K562 (cell line): ENCODE measurements at regions not wholly inside any gene's neighbourhood (a gene's known extent, or its start where the extent isn't known, plus 50 kb on each side); places are given as distances from the start of the nearest gene placed in this dataset.

Experiments used
- EGR1 ChIP-seq: fragments of 450-650 bp; conservative IDR thresholded peaks from 2 replicates; pipeline ENCODE4 v1.6.1; 2017; ENCODE audit warnings: mild to moderate bottlenecking
- EZH2 ChIP-seq: IDR thresholded peaks from 2 replicates; pipeline ENCODE4 v1.6.1; 2012; ENCODE audit warnings: low read depth, mild to moderate bottlenecking, inconsistent platforms, low read length, borderline replicate concordance
- KLF6 ChIP-seq: fragments of 250-450 bp; sonication (Bioruptor Pico); IDR thresholded peaks from 2 replicates; pipeline ENCODE4 v1.4.0; 2020; ENCODE audit warnings: mild to moderate bottlenecking, moderate library complexity, borderline replicate concordance
- MTA1 ChIP-seq: fragments of 450-650 bp; IDR thresholded peaks from 2 replicates; pipeline ENCODE4 v1.6.1; 2017; ENCODE audit warnings: borderline replicate concordance
- NRF1 ChIP-seq, 2 experiments: fragments of 450-650 bp; IDR thresholded peaks in 1 of 2; conservative IDR thresholded peaks in 1 of 2; 2 replicates each; pipeline ENCODE4 v1.6.1; 2014; ENCODE audit warnings: mild to moderate bottlenecking in 2 of 2
- POLR2A ChIP-seq: fragments of 450-650 bp; conservative IDR thresholded peaks from 2 replicates; pipeline ENCODE4 v1.6.1; 2016
- RBM14 ChIP-seq: fragments of 200-400 bp; formaldehyde crosslinking; IDR thresholded peaks from 2 replicates; pipeline ENCODE4 v1.6.1; 2018; ENCODE audit warnings: low read depth, mild to moderate bottlenecking, low read length, moderate library complexity, borderline replicate concordance; ENCODE audit not compliant: insufficient read depth
- SNIP1 ChIP-seq: fragments of 450-650 bp; IDR thresholded peaks from 2 replicates; pipeline ENCODE4 v1.7.1; 2017; ENCODE audit warnings: low read depth, mild to moderate bottlenecking
- TF ChIP-seq, protein P1 (sequence below), 3 experiments: IDR thresholded peaks in 2 of 3; conservative IDR thresholded peaks in 1 of 3; 2 replicates each; pipeline ENCODE4 v1.5.1; 2011 to 2012; ENCODE audit warnings: low read length in 3 of 3, mild to moderate bottlenecking in 3 of 3, control low read depth in 2 of 3, improper control_type of control experiment in 1 of 3, inconsistent platforms in 1 of 3, low read depth in 1 of 3, mixed read lengths in 1 of 3, moderate library complexity in 1 of 3; ENCODE audit not compliant: insufficient read depth in 2 of 3
- TF ChIP-seq, protein P2 (sequence below): sonication (generic); formaldehyde crosslinking; IDR thresholded peaks from 2 replicates; pipeline ENCODE4 v1.8.0; 2022; ENCODE audit warnings: mild to moderate bottlenecking, low read depth, missing genetic modification reagents
- TF ChIP-seq, protein P3 (sequence below): fragments of 450-650 bp; IDR thresholded peaks from 2 replicates; pipeline ENCODE4 v1.6.1; 2017; ENCODE audit warnings: antibody characterized with exemption

DNA sequence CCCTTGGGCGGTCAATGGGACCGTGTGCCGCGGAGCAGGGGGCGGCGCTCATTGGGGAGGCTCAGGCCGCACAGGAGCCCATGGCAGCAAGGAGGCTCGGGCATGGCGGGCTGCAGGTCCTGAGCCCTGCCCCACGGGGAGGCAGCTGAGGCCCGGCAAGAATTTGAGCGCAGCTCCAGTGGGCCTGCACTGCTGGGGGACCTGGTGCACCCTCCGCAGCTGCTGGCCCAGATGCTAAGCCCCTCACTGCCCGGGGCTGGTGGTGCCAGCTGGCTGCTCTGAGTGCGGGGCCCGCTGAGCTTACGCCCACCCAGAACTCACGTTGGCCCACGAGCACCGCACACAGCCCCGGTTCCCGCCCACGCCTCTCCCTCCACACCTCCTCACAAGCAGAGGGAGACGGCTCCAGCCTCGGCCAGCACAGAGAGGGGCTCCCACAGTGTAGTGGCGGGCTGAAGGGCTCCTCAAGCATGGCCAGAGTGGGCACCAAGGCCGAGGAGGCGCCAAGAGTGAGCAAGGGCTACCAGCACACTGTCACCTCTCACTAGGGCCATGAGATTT is 141.1 kb upstream of the OR13F1 start:
- TF ChIP-seq RBM14, result no peak
- TF ChIP-seq, protein P1, sequence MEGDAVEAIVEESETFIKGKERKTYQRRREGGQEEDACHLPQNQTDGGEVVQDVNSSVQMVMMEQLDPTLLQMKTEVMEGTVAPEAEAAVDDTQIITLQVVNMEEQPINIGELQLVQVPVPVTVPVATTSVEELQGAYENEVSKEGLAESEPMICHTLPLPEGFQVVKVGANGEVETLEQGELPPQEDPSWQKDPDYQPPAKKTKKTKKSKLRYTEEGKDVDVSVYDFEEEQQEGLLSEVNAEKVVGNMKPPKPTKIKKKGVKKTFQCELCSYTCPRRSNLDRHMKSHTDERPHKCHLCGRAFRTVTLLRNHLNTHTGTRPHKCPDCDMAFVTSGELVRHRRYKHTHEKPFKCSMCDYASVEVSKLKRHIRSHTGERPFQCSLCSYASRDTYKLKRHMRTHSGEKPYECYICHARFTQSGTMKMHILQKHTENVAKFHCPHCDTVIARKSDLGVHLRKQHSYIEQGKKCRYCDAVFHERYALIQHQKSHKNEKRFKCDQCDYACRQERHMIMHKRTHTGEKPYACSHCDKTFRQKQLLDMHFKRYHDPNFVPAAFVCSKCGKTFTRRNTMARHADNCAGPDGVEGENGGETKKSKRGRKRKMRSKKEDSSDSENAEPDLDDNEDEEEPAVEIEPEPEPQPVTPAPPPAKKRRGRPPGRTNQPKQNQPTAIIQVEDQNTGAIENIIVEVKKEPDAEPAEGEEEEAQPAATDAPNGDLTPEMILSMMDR (IDR thresholded peaks at IDR 0.05 in 2 of 3, conservative IDR thresholded peaks at IDR 0.05 in 1 of 3; ENCODE audit: insufficient read depth in 2 of 3, low read depth in 1 of 3, low read length in 3 of 3), result no peak
- TF ChIP-seq EGR1, result no peak
- no peak for TF ChIP-seq EZH2
- TF ChIP-seq POLR2A, result no peak
- TF ChIP-seq, protein P2, sequence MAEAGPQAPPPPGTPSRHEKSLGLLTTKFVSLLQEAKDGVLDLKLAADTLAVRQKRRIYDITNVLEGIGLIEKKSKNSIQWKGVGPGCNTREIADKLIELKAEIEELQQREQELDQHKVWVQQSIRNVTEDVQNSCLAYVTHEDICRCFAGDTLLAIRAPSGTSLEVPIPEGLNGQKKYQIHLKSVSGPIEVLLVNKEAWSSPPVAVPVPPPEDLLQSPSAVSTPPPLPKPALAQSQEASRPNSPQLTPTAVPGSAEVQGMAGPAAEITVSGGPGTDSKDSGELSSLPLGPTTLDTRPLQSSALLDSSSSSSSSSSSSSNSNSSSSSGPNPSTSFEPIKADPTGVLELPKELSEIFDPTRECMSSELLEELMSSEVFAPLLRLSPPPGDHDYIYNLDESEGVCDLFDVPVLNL (CRISPR knock-in tag), result no peak
- TF ChIP-seq SNIP1, result no peak
- no peak for TF ChIP-seq MTA1
- TF ChIP-seq, protein P3, sequence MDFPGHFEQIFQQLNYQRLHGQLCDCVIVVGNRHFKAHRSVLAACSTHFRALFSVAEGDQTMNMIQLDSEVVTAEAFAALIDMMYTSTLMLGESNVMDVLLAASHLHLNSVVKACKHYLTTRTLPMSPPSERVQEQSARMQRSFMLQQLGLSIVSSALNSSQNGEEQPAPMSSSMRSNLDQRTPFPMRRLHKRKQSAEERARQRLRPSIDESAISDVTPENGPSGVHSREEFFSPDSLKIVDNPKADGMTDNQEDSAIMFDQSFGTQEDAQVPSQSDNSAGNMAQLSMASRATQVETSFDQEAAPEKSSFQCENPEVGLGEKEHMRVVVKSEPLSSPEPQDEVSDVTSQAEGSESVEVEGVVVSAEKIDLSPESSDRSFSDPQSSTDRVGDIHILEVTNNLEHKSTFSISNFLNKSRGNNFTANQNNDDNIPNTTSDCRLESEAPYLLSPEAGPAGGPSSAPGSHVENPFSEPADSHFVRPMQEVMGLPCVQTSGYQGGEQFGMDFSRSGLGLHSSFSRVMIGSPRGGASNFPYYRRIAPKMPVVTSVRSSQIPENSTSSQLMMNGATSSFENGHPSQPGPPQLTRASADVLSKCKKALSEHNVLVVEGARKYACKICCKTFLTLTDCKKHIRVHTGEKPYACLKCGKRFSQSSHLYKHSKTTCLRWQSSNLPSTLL, result no peak
- no peak for TF ChIP-seq KLF6 (CRISPR knock-in tag)
- no peak for TF ChIP-seq NRF1 (conservative IDR thresholded peaks at IDR 0.05 in 1 of 2, IDR thresholded peaks at IDR 0.05 in 1 of 2)
